Upper lobe of right lung (tissue), 1 donor: ENCODE measurements at regions not wholly inside any gene's neighbourhood (a gene's known extent, or its start where the extent isn't known, plus 50 kb on each side); places are given as distances from the start of the nearest gene placed in this dataset.

ENCODE experiments used
- ATAC-seq: fragments of 200-7000 bp; cut with Tn5 transposase; one replicate; pipeline ENCODE4 v1.9.1; 2020; ENCODE audit warnings: mild to moderate bottlenecking, moderate library complexity
- DNase-seq: peaks from one replicate; pipeline ENCODE4 v3.0.0-alpha.2; 2020
- H3K27ac ChIP-seq: fragments of 200-600 bp; one replicate; pipeline ENCODE4 v1.8.0; 2022
- H3K27me3 ChIP-seq: fragments of 200-600 bp; one replicate; pipeline ENCODE4 v1.8.0; 2022; ENCODE audit warnings: mild to moderate bottlenecking
- H3K36me3 ChIP-seq: fragments of 200-600 bp; one replicate; pipeline ENCODE4 v1.8.0; 2022
- H3K4me1 ChIP-seq: fragments of 200-600 bp; one replicate; pipeline ENCODE4 v1.8.0; 2022
- H3K4me3 ChIP-seq: fragments of 200-600 bp; one replicate; pipeline ENCODE4 v1.8.0; 2022; ENCODE audit warnings: mild to moderate bottlenecking
- H3K9me3 ChIP-seq: fragments of 200-600 bp; one replicate; pipeline ENCODE4 v1.8.0; 2022
- CTCF ChIP-seq: fragments of 200-600 bp; IDR thresholded peaks from one replicate; pipeline ENCODE4 v1.8.0; 2022; ENCODE audit warnings: antibody characterized with exemption
- intact Hi-C: fragments of 100-400 bp; cut with DNase I; formaldehyde crosslinking; loops from one replicate; pipeline ENCODE4 v1.11.0; 2022
- donor health status: DM: no; HTN: yes; CAD: no; lungs with severe emphysema.

GRCh38 chr11:70766901-70767300 lies 368.6 kb downstream of the CTTN start:
- ATAC-seq (no peak), DNase-seq (no peak)
- no peak overlapping the region for H3K4me3 ChIP-seq
- intact Hi-C loops, result loop anchor here (10.0 kb wide), 1 partner anchor 302 kb away; no protein-coding TSS in a partner anchor
- no peaks in the 10 kb centered on the region for H3K36me3 ChIP-seq
- H3K4me1 ChIP-seq, result no peaks in the 10 kb centered on the region
- no peak for TF ChIP-seq CTCF
- no peaks in the 10 kb centered on the region for H3K9me3 ChIP-seq
- no peak overlapping the region for H3K27ac ChIP-seq
- no peaks in the 10 kb centered on the region for H3K27me3 ChIP-seq

DNA sequence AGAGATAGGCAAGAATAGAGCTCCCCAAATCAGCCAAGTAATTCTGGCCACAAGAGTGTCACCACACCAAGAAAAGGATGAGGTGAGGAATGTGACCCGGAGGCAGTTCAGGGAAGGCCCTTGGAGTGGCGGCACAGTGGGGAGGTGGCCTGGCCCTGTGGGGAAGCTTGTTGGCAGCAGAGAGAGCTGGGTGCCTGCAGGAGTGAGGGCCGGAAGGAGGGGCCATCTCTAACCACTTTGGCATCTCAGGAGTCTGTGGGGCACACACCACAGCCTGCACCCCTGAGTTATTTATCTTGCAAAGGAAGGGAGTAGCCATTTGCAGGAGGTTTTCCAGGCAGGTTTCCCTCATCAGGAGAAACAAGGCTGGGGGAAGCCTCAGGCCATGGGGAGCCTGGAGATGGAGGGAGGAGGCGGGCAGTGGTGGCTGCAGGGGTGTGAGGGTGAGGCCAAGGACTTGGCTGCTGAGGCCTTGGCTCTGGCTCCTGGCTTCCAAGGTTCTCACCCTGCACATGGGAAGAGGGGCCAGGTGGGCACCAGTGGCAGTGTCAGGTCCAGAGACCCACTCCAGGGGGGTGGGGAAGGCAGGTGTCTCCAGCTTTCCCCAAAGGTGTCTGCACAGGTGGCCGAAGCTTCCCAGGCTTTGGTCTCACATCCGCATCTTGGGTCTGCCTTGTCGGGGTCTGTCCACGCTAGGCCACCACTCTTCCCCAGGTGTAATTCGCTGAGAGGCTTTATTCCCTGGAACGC lies 370.2 kb downstream of the CTTN start:
- H3K4me3 ChIP-seq, result no peak overlapping the region

DNA sequence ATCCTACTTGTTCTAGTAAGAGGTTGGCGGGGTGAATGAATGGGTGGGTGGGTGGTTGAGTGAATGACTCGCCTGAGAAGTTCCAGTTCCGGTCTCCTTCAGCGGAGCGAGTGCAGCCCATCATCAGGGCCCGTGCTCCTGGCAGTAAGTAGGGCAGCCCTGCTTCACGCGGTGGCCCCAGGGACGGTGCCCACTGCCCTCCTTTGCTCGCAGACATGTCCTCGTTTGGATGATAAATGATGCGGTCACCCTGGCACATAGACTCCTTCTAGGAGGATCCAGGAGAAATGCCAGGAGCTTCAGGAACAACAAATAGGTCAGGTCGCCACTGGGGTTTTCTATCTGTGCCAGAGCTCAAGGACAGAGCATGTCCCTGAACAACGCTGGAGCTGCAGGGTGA lies 370.8 kb downstream of the CTTN start:
- no peaks in the 10 kb centered on the region for H3K27me3 ChIP-seq
- no peak for DNase-seq
- no peak overlapping the region for H3K4me3 ChIP-seq
- no peak for TF ChIP-seq CTCF
- H3K4me1 ChIP-seq, result no peaks in the 10 kb centered on the region
- no peak overlapping the region for H3K27ac ChIP-seq
- intact Hi-C loops, result loop anchor here (10.0 kb wide), 1 partner anchor 304 kb away; no protein-coding TSS in a partner anchor
- H3K9me3 ChIP-seq, result no peaks in the 10 kb centered on the region
- no peak for ATAC-seq
- H3K36me3 ChIP-seq, result no peaks in the 10 kb centered on the region

More for the DNA sequence above, 370.2 kb downstream of the CTTN start:
- H3K9me3 ChIP-seq, result no peaks in the 10 kb centered on the region
- intact Hi-C loops, result loop anchor here (10.0 kb wide), 1 partner anchor 304 kb away; no protein-coding TSS in a partner anchor
- H3K27ac ChIP-seq, result no peak overlapping the region
- H3K36me3 ChIP-seq, result no peaks in the 10 kb centered on the region
- DNase-seq (no peak), ATAC-seq (no peak)
- H3K27me3 ChIP-seq, result no peaks in the 10 kb centered on the region
- no peak for TF ChIP-seq CTCF
- no peaks in the 10 kb centered on the region for H3K4me1 ChIP-seq

- ATAC-seq (peak; percentile 7), DNase-seq (no peak)
- Histone ChIP-seq H3K27me3 (no peaks in the 10 kb centered on the region), H3K27ac (no peak overlapping the region), H3K4me1 (no peaks in the 10 kb centered on the region), H3K4me3 (no peak overlapping the region), H3K36me3 (no peaks in the 10 kb centered on the region), H3K9me3 (no peaks in the 10 kb centered on the region)
- intact Hi-C loops, result loop anchor here (10.0 kb wide), 1 partner anchor 305 kb away; no protein-coding TSS in a partner anchor
- no peak for TF ChIP-seq CTCF
Measured at GRCh38 chr11:70769521-70769920, 371.2 kb downstream of the CTTN start.

DNA sequence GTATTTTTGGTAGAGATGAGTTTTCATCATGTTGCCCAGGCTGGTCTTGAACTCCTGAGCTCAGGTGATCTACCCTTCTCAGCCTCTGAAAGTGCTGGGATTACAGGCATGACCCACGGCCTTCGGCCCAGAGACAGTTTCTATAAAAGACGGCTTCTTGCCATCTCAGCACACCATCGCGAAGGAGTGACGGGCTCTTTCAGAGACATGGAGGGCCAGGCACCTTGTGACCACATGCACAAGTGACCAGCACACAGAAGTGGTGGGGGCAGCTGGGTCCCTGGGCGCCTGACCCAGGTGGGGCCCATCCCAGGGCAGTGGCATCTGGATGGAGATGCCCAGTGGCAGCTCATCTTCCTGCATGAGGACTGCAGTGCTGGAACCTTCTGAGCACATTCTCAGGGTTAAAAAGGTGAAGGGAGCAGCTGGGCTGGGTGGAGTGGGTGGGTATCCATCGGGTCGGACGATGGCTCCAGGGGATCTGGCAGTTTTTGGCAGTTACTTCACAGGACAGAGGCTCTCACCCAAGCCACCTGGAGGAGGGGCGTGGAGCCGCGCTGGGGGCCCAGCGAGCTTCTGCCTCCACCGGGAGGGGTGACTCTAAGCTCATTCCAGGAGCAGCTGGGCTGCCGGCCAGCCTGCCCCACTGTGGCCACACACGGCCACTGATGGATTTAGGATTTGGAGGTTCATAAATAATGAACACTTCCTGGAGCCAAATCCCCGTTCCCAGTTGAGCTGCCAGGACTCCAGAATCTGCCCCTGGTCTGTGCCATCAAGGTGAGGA lies 373.0 kb downstream of the CTTN start:
- H3K36me3 ChIP-seq, result no peaks in the 10 kb centered on the region
- no peak overlapping the region for H3K27ac ChIP-seq
- intact Hi-C loops, result no loop called here
- no peak for TF ChIP-seq CTCF
- no peak for DNase-seq
- no peaks in the 10 kb centered on the region for H3K4me1 ChIP-seq
- no peaks in the 10 kb centered on the region for H3K27me3 ChIP-seq
- no peak overlapping the region for H3K4me3 ChIP-seq
- no peaks in the 10 kb centered on the region for H3K9me3 ChIP-seq
- ATAC-seq, result no peak
